HG03457 (cell line): ENCODE measurements at regions not wholly inside any gene's neighbourhood (a gene's known extent, or its start where the extent isn't known, plus 50 kb on each side); places are given as distances from the start of the nearest gene placed in this dataset.

ENCODE experiments used
- ATAC-seq: cut with Tn5 transposase; IDR thresholded peaks from one replicate; pipeline ENCODE4 v1.9.1; 2021; ENCODE audit warnings: moderate number of reproducible peaks; ENCODE audit not compliant: unreplicated experiment

- ATAC-seq, result no peak
Observed at GRCh38 chr11:121950160-121950559, 165.9 kb downstream of the BLID start.

GRCh38 chr11:121946514-121946913 is 169.5 kb downstream of the BLID start:
- ATAC-seq, result no peak

- no peak for ATAC-seq
Observed at GRCh38 chr11:121944556-121945230, 171.3 kb downstream of the BLID start.

GRCh38 chr11:121938076-121938475 is 177.9 kb downstream of the BLID start:
- no peak for ATAC-seq

- no peak for ATAC-seq
Observed at GRCh38 chr11:121936781-121937447, 179.1 kb downstream of the BLID start.

GRCh38 chr11:121936370-121936769 is 179.6 kb downstream of the BLID start:
- no peak for ATAC-seq

GRCh38 chr11:121933694-121934093 is 182.3 kb downstream of the BLID start:
- no peak for ATAC-seq

GRCh38 chr11:121933294-121933693 is 182.7 kb downstream of the BLID start:
- ATAC-seq, result no peak

GRCh38 chr11:121932646-121933185 is 183.3 kb downstream of the BLID start:
- no peak for ATAC-seq

GRCh38 chr11:121931748-121932352 is 184.2 kb downstream of the BLID start:
- no peak for ATAC-seq

GRCh38 chr11:121931121-121931520 is 184.9 kb downstream of the BLID start:
- no peak for ATAC-seq

GRCh38 chr11:121930004-121930965 is 185.7 kb downstream of the BLID start:
- ATAC-seq, result no peak

- no peak for ATAC-seq
Observed at GRCh38 chr11:121929581-121929980, 186.4 kb downstream of the BLID start.

GRCh38 chr11:121928597-121929580 is 187.1 kb downstream of the BLID start:
- ATAC-seq, result no peak

- no peak for ATAC-seq
Observed at GRCh38 chr11:121927789-121928188, 188.2 kb downstream of the BLID start.

- no peak for ATAC-seq
Observed at GRCh38 chr11:121927097-121927785, 188.8 kb downstream of the BLID start.

- ATAC-seq, result no peak
Observed at GRCh38 chr11:121924191-121924590, 191.8 kb downstream of the BLID start.

- no peak for ATAC-seq
Observed at GRCh38 chr11:121917482-121917881, 198.5 kb downstream of the BLID start.

- no peak for ATAC-seq
Observed at GRCh38 chr11:121914508-121915059, 201.4 kb downstream of the BLID start.
